IMR-90 (cell line): ENCODE measurements at regions not wholly inside any gene's neighbourhood (a gene's known extent, or its start where the extent isn't known, plus 50 kb on each side); places are given as distances from the start of the nearest gene placed in this dataset.

Source experiments
- ATAC-seq: fragments of 200-7000 bp; cut with Tn5 transposase; 2 replicates; pipeline ENCODE4 v1.9.1; 2020; ENCODE audit warnings: low read depth, mild to moderate bottlenecking, moderate library complexity
- BruUV-seq: library from RNA; stranded (reverse); fragments of 400-500 nt; replicated peaks from 2 replicates; lab custom pipeline; 2021; lab: Mats Ljungman, UMichigan
- CTCF ChIA-PET: fragments of 300-600 bp; formaldehyde crosslinking; extraction: SDS; loops from one replicate; lab custom pipeline; 2021; ENCODE audit warnings: antibody characterized with exemption; lab: Yijun Ruan, JAX
- POLR2A ChIA-PET: fragments of 300-600 bp; sonication (Branson Sonifier 250); formaldehyde crosslinking; loops from one replicate; lab custom pipeline; 2022; ENCODE audit warnings: antibody characterized with exemption; ENCODE audit not compliant: unreplicated experiment; lab: Charles Lee
- DNase-seq: peaks from one replicate; pipeline ENCODE4 v3.0.0; 2013
- H2AFZ ChIP-seq: replicated peaks from 2 replicates; pipeline ENCODE3; 2013; ENCODE audit warnings: low read length, mild to moderate bottlenecking; ENCODE audit not compliant: poor library complexity
- H2AK5ac ChIP-seq: 2 replicates; pipeline ENCODE4 v1.6.1; 2013; ENCODE audit warnings: low read depth, low read length, inconsistent platforms
- H2AK9ac ChIP-seq: replicated peaks from 2 replicates; pipeline ENCODE3; 2013; ENCODE audit warnings: mild to moderate bottlenecking, low read depth, low read length, moderate library complexity; ENCODE audit not compliant: poor library complexity
- H2BK120ac ChIP-seq: 2 replicates; pipeline ENCODE4 v1.6.1; 2013; ENCODE audit warnings: low read depth, low read length, inconsistent platforms
- H2BK15ac ChIP-seq: 3 replicates; pipeline ENCODE4 v1.6.1; 2013; ENCODE audit warnings: low read depth, low read length, inconsistent platforms
- H2BK20ac ChIP-seq: 2 replicates; pipeline ENCODE4 v1.6.1; 2013; ENCODE audit warnings: low read depth, mild to moderate bottlenecking, inconsistent platforms, low read length, moderate library complexity
- H2BK5ac ChIP-seq: 2 replicates; pipeline ENCODE4 v1.6.1; 2013; ENCODE audit warnings: mild to moderate bottlenecking, low read depth, low read length, inconsistent platforms; ENCODE audit not compliant: poor library complexity, severe bottlenecking
- H3K14ac ChIP-seq: replicated peaks from 2 replicates; pipeline ENCODE4 v1.6.1; 2013; ENCODE audit warnings: low read depth, low read length, inconsistent platforms
- H3K18ac ChIP-seq: 2 replicates; pipeline ENCODE4 v1.6.1; 2013; ENCODE audit warnings: low read depth, low read length, control low read depth
- H3K23ac ChIP-seq: 2 replicates; pipeline ENCODE4 v1.6.1; 2013; ENCODE audit warnings: low read depth, low read length, inconsistent platforms
- H3K27ac ChIP-seq: 2 replicates; pipeline ENCODE4 v1.5.1; 2013; ENCODE audit warnings: mild to moderate bottlenecking, control low read depth, low read length; ENCODE audit not compliant: insufficient read depth
- H3K27me3 ChIP-seq: 2 replicates; pipeline ENCODE4 v1.6.1; 2013; ENCODE audit warnings: low read length; ENCODE audit not compliant: control insufficient read depth, insufficient read depth
- H3K36me3 ChIP-seq: 2 replicates; pipeline ENCODE4 v1.6.1; 2013; ENCODE audit warnings: low read length, mixed read lengths; ENCODE audit not compliant: control insufficient read depth, insufficient read depth
- H3K4ac ChIP-seq: 2 replicates; pipeline ENCODE4 v1.6.1; 2013; ENCODE audit warnings: low read depth, low read length, inconsistent platforms
- H3K4me1 ChIP-seq: 2 replicates; pipeline ENCODE4 v1.6.1; 2013; ENCODE audit warnings: low read length, mixed read lengths; ENCODE audit not compliant: control insufficient read depth, insufficient read depth
- H3K4me2 ChIP-seq: 2 replicates; pipeline ENCODE4 v1.6.1; 2013; ENCODE audit warnings: low read depth, mild to moderate bottlenecking, control low read depth, low read length, moderate library complexity
- H3K4me3 ChIP-seq: 2 replicates; pipeline ENCODE4 v1.5.1; 2013; ENCODE audit warnings: low read depth, mild to moderate bottlenecking, control low read depth, low read length, moderate library complexity; ENCODE audit not compliant: insufficient read depth
- H3K56ac ChIP-seq: 2 replicates; pipeline ENCODE4 v1.6.1; 2013; ENCODE audit warnings: low read length, inconsistent platforms; ENCODE audit not compliant: insufficient read depth; ENCODE audit errors: extremely low read depth
- H3K79me1 ChIP-seq, 2 experiments: 2 replicates each; pipeline ENCODE4 v1.6.1; 2013; ENCODE audit warnings: low read length in 2 of 2, inconsistent platforms in 1 of 2, low read depth in 1 of 2
- H3K9ac ChIP-seq: 2 replicates; pipeline ENCODE4 v1.6.1; 2013; ENCODE audit warnings: low read depth, low read length, control low read depth
- H3K9me1 ChIP-seq: 2 replicates; pipeline ENCODE4 v1.6.1; 2013; ENCODE audit warnings: low read length, inconsistent platforms; ENCODE audit not compliant: insufficient read depth
- H3K9me3 ChIP-seq: 2 replicates; pipeline ENCODE4 v1.6.1; 2013; ENCODE audit warnings: low read length; ENCODE audit not compliant: control insufficient read depth, insufficient read depth
- H4K20me1 ChIP-seq: 2 replicates; pipeline ENCODE4 v1.6.1; 2013; ENCODE audit warnings: low read length, inconsistent platforms; ENCODE audit not compliant: insufficient read depth
- H4K5ac ChIP-seq: 2 replicates; pipeline ENCODE4 v1.6.1; 2013; ENCODE audit warnings: mild to moderate bottlenecking, low read depth, low read length, control low read depth
- H4K8ac ChIP-seq, 2 experiments: 2 replicates each; pipeline ENCODE4 v1.6.1; 2013; ENCODE audit warnings: low read depth in 2 of 2, low read length in 2 of 2, control low read depth in 1 of 2, inconsistent platforms in 1 of 2
- H4K91ac ChIP-seq: 2 replicates; pipeline ENCODE4 v1.6.1; 2013; ENCODE audit warnings: low read depth, low read length, inconsistent platforms; ENCODE audit not compliant: insufficient read depth
- BHLHE40 ChIP-seq: fragments of 150-350 bp; IDR thresholded peaks from 2 replicates; pipeline ENCODE4 v1.6.1; 2016; ENCODE audit warnings: mild to moderate bottlenecking, low read depth, low read length
- CEBPB ChIP-seq: IDR thresholded peaks from 2 replicates; pipeline ENCODE4 v1.6.1; 2012; ENCODE audit warnings: low read depth, low read length, improper control_type of control experiment
- CHD1 ChIP-seq: IDR thresholded peaks from 2 replicates; pipeline ENCODE4 v1.6.1; 2012; ENCODE audit warnings: low read depth, low read length, improper control_type of control experiment
- ELK1 ChIP-seq: fragments of 150-350 bp; IDR thresholded peaks from 2 replicates; pipeline ENCODE4 v1.6.1; 2016; ENCODE audit warnings: low read depth, mild to moderate bottlenecking, low read length, moderate library complexity, borderline replicate concordance
- FOS ChIP-seq: fragments of 150-350 bp; IDR thresholded peaks from 2 replicates; pipeline ENCODE4 v1.6.1; 2016; ENCODE audit warnings: low read depth, low read length
- MAFK ChIP-seq: IDR thresholded peaks from 2 replicates; pipeline ENCODE4 v1.6.1; 2012; ENCODE audit warnings: low read depth, low read length, improper control_type of control experiment
- MAZ ChIP-seq: IDR thresholded peaks from 2 replicates; pipeline ENCODE4 v1.6.1; 2012; ENCODE audit warnings: low read depth, mild to moderate bottlenecking, low read length, improper control_type of control experiment, moderate library complexity, borderline replicate concordance
- MXI1 ChIP-seq: IDR thresholded peaks from 2 replicates; pipeline ENCODE4 v1.6.1; 2012; ENCODE audit warnings: low read depth, mild to moderate bottlenecking, low read length, moderate library complexity, borderline replicate concordance
- NFE2L2 ChIP-seq: fragments of 150-350 bp; IDR thresholded peaks from 2 replicates; pipeline ENCODE4 v1.6.1; 2016; ENCODE audit warnings: low read depth, mild to moderate bottlenecking, low read length
- POLR2A ChIP-seq: IDR thresholded peaks from 2 replicates; pipeline ENCODE4 v1.6.1; 2012; ENCODE audit warnings: mild to moderate bottlenecking, low read depth, low read length
- RAD21 ChIP-seq: IDR thresholded peaks from 2 replicates; pipeline ENCODE4 v1.6.1; 2012; ENCODE audit warnings: low read length, improper control_type of control experiment
- RCOR1 ChIP-seq: IDR thresholded peaks from 2 replicates; pipeline ENCODE4 v1.6.1; 2012; ENCODE audit warnings: mild to moderate bottlenecking, low read length, improper control_type of control experiment; ENCODE audit not compliant: insufficient replicate concordance
- RFX5 ChIP-seq: IDR thresholded peaks from 2 replicates; pipeline ENCODE4 v1.8.0; 2012; ENCODE audit warnings: low read depth, mild to moderate bottlenecking, low read length, moderate library complexity
- SMC3 ChIP-seq: fragments of 150-350 bp; IDR thresholded peaks from 2 replicates; pipeline ENCODE4 v1.6.1; 2016; ENCODE audit warnings: low read depth, mild to moderate bottlenecking, antibody characterized with exemption, low read length, moderate library complexity
- USF2 ChIP-seq: fragments of 150-350 bp; IDR thresholded peaks from 2 replicates; pipeline ENCODE4 v1.6.1; 2017; ENCODE audit warnings: mild to moderate bottlenecking, antibody characterized with exemption, low read length, low read depth
- WGBS, 2 experiments: methylation state at CpG; one replicate each; pipeline versions ENCODE4 v1.1.5 to v1.1.7; 2013; ENCODE audit warnings: missing lambda C conversion rate in 2 of 2; ENCODE audit not compliant: insufficient read length in 1 of 2; ENCODE audit errors: extremely low coverage in 2 of 2; 5-methylcytosine and 5-hydroxymethylcytosine counted together
- dilution Hi-C: fragments of 300-500 bp; cut with HindIII; formaldehyde crosslinking; loops from one replicate; pipeline ENCODE4 v1.14.3; 2018; ENCODE audit warnings: low sequenced_read_pairs; ENCODE audit not compliant: unreplicated experiment
- in situ Hi-C: fragments of 300-500 bp; cut with MboI; formaldehyde crosslinking; loops from 3 replicates; pipeline ENCODE4 v1.14.3; 2019; ENCODE audit warnings: low sequenced_read_pairs, inconsistent platforms, mixed read lengths
- intact Hi-C: fragments of 100-400 bp; cut with micrococcal nuclease; formaldehyde crosslinking; loops from 2 replicates; pipeline ENCODE4 v1.10.0; 2022
- TF ChIP-seq, protein P1 (sequence below): conservative IDR thresholded peaks from 2 replicates; pipeline ENCODE4 v1.5.1; 2012; ENCODE audit warnings: mild to moderate bottlenecking, low read depth, low read length, improper control_type of control experiment

GRCh38 chr3:104933972-104934371 lies 432.7 kb upstream of the ALCAM start:
- no peak overlapping the region for H2BK20ac ChIP-seq
- in situ Hi-C loops, result no loop called here
- H3K27ac ChIP-seq, result no peak overlapping the region
- no peaks in the 10 kb centered on the region for H4K20me1 ChIP-seq
- dilution Hi-C loops, result no loop called here
- no peak overlapping the region for H4K91ac ChIP-seq
- no peak overlapping the region for H2BK15ac ChIP-seq
- H3K23ac ChIP-seq, result no peak overlapping the region
- H3K56ac ChIP-seq, result no peak overlapping the region
- H2AK9ac ChIP-seq, result no peak overlapping the region
- no peak overlapping the region for H2AFZ ChIP-seq
- no peaks in the 10 kb centered on the region for H3K4me1 ChIP-seq
- no peaks in the 10 kb centered on the region for H3K79me1 ChIP-seq
- no peak overlapping the region for H2AK5ac ChIP-seq
- no peak overlapping the region for H4K5ac ChIP-seq
- intact Hi-C loops, result no loop called here
- no peak for TF ChIP-seq FOS
- TF ChIP-seq POLR2A, result no peak
- TF ChIP-seq NFE2L2, result no peak
- no peak for TF ChIP-seq BHLHE40
- no peak for TF ChIP-seq CHD1
- TF ChIP-seq SMC3, result no peak
- TF ChIP-seq USF2, result no peak
- no peak for TF ChIP-seq RFX5
- no peak for TF ChIP-seq ELK1
- TF ChIP-seq MAZ, result no peak
- TF ChIP-seq RCOR1, result no peak
- no peak for TF ChIP-seq RAD21
- no peak for TF ChIP-seq MXI1
- TF ChIP-seq MAFK, result no peak
- TF ChIP-seq, protein P1, sequence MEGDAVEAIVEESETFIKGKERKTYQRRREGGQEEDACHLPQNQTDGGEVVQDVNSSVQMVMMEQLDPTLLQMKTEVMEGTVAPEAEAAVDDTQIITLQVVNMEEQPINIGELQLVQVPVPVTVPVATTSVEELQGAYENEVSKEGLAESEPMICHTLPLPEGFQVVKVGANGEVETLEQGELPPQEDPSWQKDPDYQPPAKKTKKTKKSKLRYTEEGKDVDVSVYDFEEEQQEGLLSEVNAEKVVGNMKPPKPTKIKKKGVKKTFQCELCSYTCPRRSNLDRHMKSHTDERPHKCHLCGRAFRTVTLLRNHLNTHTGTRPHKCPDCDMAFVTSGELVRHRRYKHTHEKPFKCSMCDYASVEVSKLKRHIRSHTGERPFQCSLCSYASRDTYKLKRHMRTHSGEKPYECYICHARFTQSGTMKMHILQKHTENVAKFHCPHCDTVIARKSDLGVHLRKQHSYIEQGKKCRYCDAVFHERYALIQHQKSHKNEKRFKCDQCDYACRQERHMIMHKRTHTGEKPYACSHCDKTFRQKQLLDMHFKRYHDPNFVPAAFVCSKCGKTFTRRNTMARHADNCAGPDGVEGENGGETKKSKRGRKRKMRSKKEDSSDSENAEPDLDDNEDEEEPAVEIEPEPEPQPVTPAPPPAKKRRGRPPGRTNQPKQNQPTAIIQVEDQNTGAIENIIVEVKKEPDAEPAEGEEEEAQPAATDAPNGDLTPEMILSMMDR, result no peak
- no peak for TF ChIP-seq CEBPB
- H3K4me3 ChIP-seq, result no peak overlapping the region
- no peak overlapping the region for H3K4ac ChIP-seq
- no peaks in the 10 kb centered on the region for H3K9me3 ChIP-seq
- no peak overlapping the region for H4K8ac ChIP-seq
- H3K27me3 ChIP-seq, result no peaks in the 10 kb centered on the region
- H3K9ac ChIP-seq, result no peak overlapping the region
- ChIA-PET CTCF (no interaction called here), POLR2A (no interaction called here)
- ATAC-seq (no peak), DNase-seq (no peak)
- H3K9me1 ChIP-seq, result no peaks in the 10 kb centered on the region
- no CpG with 5 or more reads among the region's 3 CpGs for WGBS, 2 experiments
- H3K36me3 ChIP-seq, result no peaks in the 10 kb centered on the region
- no peak overlapping the region for H3K4me2 ChIP-seq
- BruUV-seq, result no TSS peak
- no peak overlapping the region for H3K18ac ChIP-seq
- H2BK5ac ChIP-seq, result no peak overlapping the region
- H2BK120ac ChIP-seq, result no peak overlapping the region
- H3K14ac ChIP-seq, result no peak overlapping the region
